Renal cortical epithelial cell (primary cell): ENCODE measurements at regions not wholly inside any gene's neighbourhood (a gene's known extent, or its start where the extent isn't known, plus 50 kb on each side); places are given as distances from the start of the nearest gene placed in this dataset.
"Not testable (repeated sequence)": the region's sequence is repeated elsewhere in the genome, so short reads cannot be mapped to it uniquely, and the experiment has no call there.

ENCODE experiments used
- DNase-seq: peaks from one replicate; pipeline ENCODE4 v3.0.0-alpha.2; 2011; ENCODE audit warnings: low read depth

- DNase-seq = no peak
These were observed 313.6 kb downstream of the TBC1D32 start for GRCh38 chr6:121020656-121021055.

- no peak for DNase-seq
These were observed 325.7 kb downstream of the TBC1D32 start for GRCh38 chr6:121008553-121008952.

GRCh38 chr6:121006024-121006423 lies 328.3 kb downstream of the TBC1D32 start:
- no peak for DNase-seq

GRCh38 chr6:121000381-121000780 lies 333.9 kb downstream of the TBC1D32 start:
- no peak for DNase-seq

- no peak for DNase-seq
These were observed 337.9 kb downstream of the TBC1D32 start for GRCh38 chr6:120996340-120996739.

GRCh38 chr6:120994573-120994967 lies 339.7 kb downstream of the TBC1D32 start:
- no peak for DNase-seq

GRCh38 chr6:120993929-120994572 lies 340.2 kb downstream of the TBC1D32 start:
- DNase-seq = no peak

GRCh38 chr6:120992257-120992656 lies 342.0 kb downstream of the TBC1D32 start:
- DNase-seq = no peak

- no peak for DNase-seq
These were observed 343.4 kb downstream of the TBC1D32 start for GRCh38 chr6:120990866-120991265.

- DNase-seq = no peak
These were observed 352.4 kb downstream of the TBC1D32 start for GRCh38 chr6:120981835-120982234.

GRCh38 chr6:120966321-120966720 lies 368.0 kb downstream of the TBC1D32 start:
- no peak for DNase-seq

- DNase-seq = peak; percentile 2
These were observed 368.5 kb downstream of the TBC1D32 start for GRCh38 chr6:120965814-120966213.

GRCh38 chr6:120960761-120961160 lies 373.5 kb downstream of the TBC1D32 start:
- no peak for DNase-seq

GRCh38 chr6:120954111-120954510 lies 380.2 kb downstream of the TBC1D32 start:
- no peak for DNase-seq

- DNase-seq = no peak
These were observed 383.0 kb downstream of the TBC1D32 start for GRCh38 chr6:120951258-120951657.

GRCh38 chr6:120947111-120947510 lies 387.2 kb downstream of the TBC1D32 start:
- no peak for DNase-seq

- DNase-seq = no peak
These were observed 388.2 kb downstream of the TBC1D32 start for GRCh38 chr6:120945905-120946594.

- no peak for DNase-seq
These were observed 395.3 kb downstream of the TBC1D32 start for GRCh38 chr6:120938876-120939472.

- no peak for DNase-seq
These were observed 396.0 kb downstream of the TBC1D32 start for GRCh38 chr6:120938164-120938875.

GRCh38 chr6:120935908-120936307 lies 398.4 kb downstream of the TBC1D32 start:
- no peak for DNase-seq

GRCh38 chr6:120935016-120935415 lies 399.3 kb downstream of the TBC1D32 start:
- no peak for DNase-seq

- DNase-seq = not testable (repeated sequence)
These were observed 402.6 kb downstream of the TBC1D32 start for GRCh38 chr6:120931520-120932180.
